B cell (primary cell): ENCODE measurements at regions not wholly inside any gene's neighbourhood (a gene's known extent, or its start where the extent isn't known, plus 50 kb on each side); places are given as distances from the start of the nearest gene placed in this dataset.
A peak's percentile ranks its signal among the peaks of the same experiment; 100 is the strongest.

Experiments used
- ATAC-seq: fragments of 200-7000 bp; cut with Tn5 transposase; one replicate; pipeline ENCODE4 v1.10.0; 2021; ENCODE audit warnings: low read depth, mild to moderate bottlenecking, moderate number of reproducible peaks, moderate library complexity
- CTCF ChIA-PET: fragments of 350-600 bp; sonication (Branson Sonifier 250); formaldehyde crosslinking; loops from one replicate; lab custom pipeline; 2021; ENCODE audit warnings: antibody characterized with exemption, inconsistent platforms; lab: Charles Lee
- POLR2A ChIA-PET: fragments of 350-600 bp; sonication (Branson Sonifier 250); formaldehyde crosslinking; loops from one replicate; lab custom pipeline; 2021; ENCODE audit warnings: antibody characterized with exemption; lab: Charles Lee
- DNase-seq: peaks from one replicate; pipeline ENCODE4 v3.0.0; 2013
- H2AFZ ChIP-seq: 2 replicates; pipeline ENCODE4 v1.6.1; 2012; ENCODE audit warnings: mild to moderate bottlenecking, low read depth, low read length; ENCODE audit not compliant: insufficient read depth, poor library complexity, severe bottlenecking
- H3K27ac ChIP-seq, 2 donors: 1 replicate in 1 of 2; 2 replicates in 1 of 2; pipeline ENCODE4 v1.5.1; 2012 to 2013; ENCODE audit warnings: low read length in 2 of 2, mild to moderate bottlenecking in 2 of 2, moderate library complexity in 1 of 2
- H3K27me3 ChIP-seq, 4 experiments: fragments of 200-600 bp in 1 of 4; sonication (generic) in 1 of 4; replicated peaks in 1 of 4; 1 replicate in 2 of 4; 2 replicates in 2 of 4; pipeline versions ENCODE4 v1.6.1 to v1.7.0; 2013 to 2016; ENCODE audit warnings: low read length in 3 of 4, mild to moderate bottlenecking in 2 of 4, mixed read lengths in 1 of 4, moderate library complexity in 1 of 4; ENCODE audit not compliant: insufficient read depth in 4 of 4, control insufficient read depth in 3 of 4; ENCODE audit errors: control extremely low read depth in 1 of 4
- H3K36me3 ChIP-seq, 2 experiments: replicated peaks in 1 of 2; 1 replicate in 1 of 2; 2 replicates in 1 of 2; pipeline versions ENCODE4 v1.6.1 to v1.7.1; 2013; ENCODE audit warnings: low read length in 1 of 2; ENCODE audit not compliant: insufficient read depth in 2 of 2, control insufficient read depth in 1 of 2; ENCODE audit errors: control extremely low read depth in 1 of 2, extremely low read depth in 1 of 2
- H3K4me1 ChIP-seq, 2 donors: fragments of 200-600 bp in 1 of 2; sonication (generic) in 1 of 2; 1 replicate in 1 of 2; 2 replicates in 1 of 2; pipeline versions ENCODE4 v1.5.1 to v1.6.1; 2013 to 2017; ENCODE audit warnings: low read length in 2 of 2; ENCODE audit not compliant: control insufficient read depth in 2 of 2, insufficient read depth in 2 of 2
- H3K4me2 ChIP-seq: replicated peaks from 2 replicates; pipeline ENCODE3; 2012; ENCODE audit warnings: mild to moderate bottlenecking, low read depth, low read length; ENCODE audit not compliant: poor library complexity, severe bottlenecking
- H3K4me3 ChIP-seq, 5 experiments: fragments of 200-600 bp in 1 of 5; sonication (generic) in 1 of 5; 1 replicate in 3 of 5; 2 replicates in 2 of 5; pipeline versions ENCODE4 v1.5.1 to v1.7.0; 2011 to 2016; ENCODE audit warnings: low read length in 4 of 5, mild to moderate bottlenecking in 4 of 5, low read depth in 2 of 5, control low read depth in 1 of 5, moderate library complexity in 1 of 5; ENCODE audit not compliant: insufficient read depth in 1 of 5; ENCODE audit errors: control extremely low read depth in 1 of 5, extremely low read depth in 1 of 5
- H3K79me2 ChIP-seq: fragments of 200-600 bp; sonication (generic); one replicate; pipeline ENCODE4 v1.6.0; 2016; ENCODE audit warnings: low read length; ENCODE audit not compliant: control insufficient read depth, insufficient read depth
- H3K9ac ChIP-seq: fragments of 200-600 bp; sonication (generic); 2 replicates; pipeline ENCODE4 v1.6.1; 2017; ENCODE audit warnings: mild to moderate bottlenecking, low read length, moderate library complexity
- H3K9me3 ChIP-seq, 3 donors: one replicate each; pipeline versions ENCODE4 v1.6.1 to v1.7.1; 2013; ENCODE audit warnings: low read length in 2 of 3; ENCODE audit not compliant: control insufficient read depth in 2 of 3, insufficient read depth in 1 of 3; ENCODE audit errors: control extremely low read depth in 1 of 3
- H4K20me1 ChIP-seq: 2 replicates; pipeline ENCODE4 v1.6.0; 2012; ENCODE audit warnings: mild to moderate bottlenecking, low read length; ENCODE audit not compliant: insufficient read depth, control insufficient read depth, poor library complexity, severe bottlenecking
- H3K27ac Mint-ChIP-seq: one replicate; pipeline ENCODE4 v1.8.0; 2021; ENCODE audit warnings: mixed read lengths
- H3K27me3 Mint-ChIP-seq: one replicate; pipeline ENCODE4 v1.8.0; 2021; ENCODE audit warnings: mixed read lengths
- H3K4me1 Mint-ChIP-seq: one replicate; pipeline ENCODE4 v1.8.0; 2021; ENCODE audit warnings: mixed read lengths
- H3K4me3 Mint-ChIP-seq: one replicate; pipeline ENCODE4 v1.8.0; 2021; ENCODE audit warnings: mixed read lengths
- H3K9me3 Mint-ChIP-seq: one replicate; pipeline ENCODE4 v1.8.0; 2022; ENCODE audit warnings: mixed read lengths; ENCODE audit not compliant: insufficient read depth
- EZH2 ChIP-seq: IDR thresholded peaks from 2 replicates; pipeline ENCODE4 v1.6.1; 2012; ENCODE audit warnings: borderline replicate concordance, low read depth, mild to moderate bottlenecking, moderate library complexity, low read length; ENCODE audit not compliant: insufficient read depth, poor library complexity, severe bottlenecking
- WGBS: methylation state at CpG from one replicate; pipeline ENCODE4 v1.1.5; 2013; ENCODE audit warnings: missing lambda C conversion rate; ENCODE audit not compliant: insufficient coverage; 5-methylcytosine and 5-hydroxymethylcytosine counted together
- intact Hi-C: fragments of 100-400 bp; cut with micrococcal nuclease; formaldehyde crosslinking; loops from one replicate; pipeline ENCODE4 v1.10.0; 2022
- TF ChIP-seq, protein P1 (sequence below): fragments of 200-600 bp; IDR thresholded peaks from one replicate; pipeline ENCODE4 v1.8.0; 2022; ENCODE audit warnings: antibody characterized with exemption, mild to moderate bottlenecking

DNA sequence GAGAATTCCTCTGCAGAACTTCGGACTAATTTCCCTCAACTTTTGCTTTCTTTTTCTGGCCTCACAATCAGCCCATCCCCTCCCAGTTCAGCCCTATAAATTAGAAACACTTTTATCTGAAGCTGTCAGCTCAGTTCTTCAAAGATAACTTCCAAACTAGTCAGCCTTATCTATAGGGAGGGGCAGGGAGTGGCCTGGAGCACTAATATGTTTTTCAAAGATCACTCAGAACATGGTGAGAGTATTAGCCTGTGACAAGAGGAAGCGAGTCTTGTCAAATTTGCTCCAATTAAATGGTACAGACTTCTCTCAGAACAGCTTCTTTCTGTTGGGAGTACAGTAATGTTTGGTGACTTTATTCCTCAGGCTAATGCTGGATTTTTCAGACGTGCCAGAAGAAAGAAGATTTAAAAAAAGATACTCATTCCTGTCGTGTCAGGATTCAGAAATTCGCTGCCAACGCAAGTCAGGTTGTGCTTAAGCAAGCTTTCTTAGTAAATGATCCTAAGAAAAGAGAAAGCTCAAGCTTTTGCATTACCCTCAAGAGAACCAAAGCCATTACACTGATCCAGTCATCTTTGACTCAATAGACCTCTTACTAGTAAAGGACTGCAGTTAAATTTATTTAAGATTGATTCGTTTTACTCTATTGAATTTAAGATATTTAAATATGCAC is 1033.6 kb downstream of the SLITRK5 start:
- no peaks in the 10 kb centered on the region for H4K20me1 ChIP-seq
- H3K9ac ChIP-seq, result peak overlapping the region; percentile 16
- peak overlapping the region in 1 of 5 experiments; percentile 5 for H3K4me3 ChIP-seq
- no peaks in the 10 kb centered on the region for H3K36me3 ChIP-seq
- ChIA-PET POLR2A (no interaction called here), CTCF (no interaction called here)
- H3K9me3 ChIP-seq, result no peaks in the 10 kb centered on the region
- DNase-seq (no peak), ATAC-seq (no peak)
- no peaks in the 10 kb centered on the region for H3K27me3 Mint-ChIP-seq
- no peak overlapping the region for H3K27ac Mint-ChIP-seq
- peaks cover 0 to 7% of the 10 kb centered on the region in 2 donors for H3K4me1 ChIP-seq
- intact Hi-C loops, result no loop called here
- peak overlapping the region; percentile 39 for H3K4me3 Mint-ChIP-seq
- H3K79me2 ChIP-seq, result no peaks in the 10 kb centered on the region
- WGBS, result 56% methylated on average over 2 of the region's 7 CpGs
- H3K27ac ChIP-seq, result no peak overlapping the region
- peaks cover 12% of the 10 kb centered on the region for H3K4me1 Mint-ChIP-seq
- no peak for TF ChIP-seq EZH2
- TF ChIP-seq, protein P1, sequence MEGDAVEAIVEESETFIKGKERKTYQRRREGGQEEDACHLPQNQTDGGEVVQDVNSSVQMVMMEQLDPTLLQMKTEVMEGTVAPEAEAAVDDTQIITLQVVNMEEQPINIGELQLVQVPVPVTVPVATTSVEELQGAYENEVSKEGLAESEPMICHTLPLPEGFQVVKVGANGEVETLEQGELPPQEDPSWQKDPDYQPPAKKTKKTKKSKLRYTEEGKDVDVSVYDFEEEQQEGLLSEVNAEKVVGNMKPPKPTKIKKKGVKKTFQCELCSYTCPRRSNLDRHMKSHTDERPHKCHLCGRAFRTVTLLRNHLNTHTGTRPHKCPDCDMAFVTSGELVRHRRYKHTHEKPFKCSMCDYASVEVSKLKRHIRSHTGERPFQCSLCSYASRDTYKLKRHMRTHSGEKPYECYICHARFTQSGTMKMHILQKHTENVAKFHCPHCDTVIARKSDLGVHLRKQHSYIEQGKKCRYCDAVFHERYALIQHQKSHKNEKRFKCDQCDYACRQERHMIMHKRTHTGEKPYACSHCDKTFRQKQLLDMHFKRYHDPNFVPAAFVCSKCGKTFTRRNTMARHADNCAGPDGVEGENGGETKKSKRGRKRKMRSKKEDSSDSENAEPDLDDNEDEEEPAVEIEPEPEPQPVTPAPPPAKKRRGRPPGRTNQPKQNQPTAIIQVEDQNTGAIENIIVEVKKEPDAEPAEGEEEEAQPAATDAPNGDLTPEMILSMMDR, result no peak
- peak overlapping the region; percentile 5 for H2AFZ ChIP-seq
- H3K4me2 ChIP-seq, result peak overlapping the region; percentile 37
- peaks cover 6% of the 10 kb centered on the region for H3K9me3 Mint-ChIP-seq
- H3K27me3 ChIP-seq, result no peaks in the 10 kb centered on the region

DNA sequence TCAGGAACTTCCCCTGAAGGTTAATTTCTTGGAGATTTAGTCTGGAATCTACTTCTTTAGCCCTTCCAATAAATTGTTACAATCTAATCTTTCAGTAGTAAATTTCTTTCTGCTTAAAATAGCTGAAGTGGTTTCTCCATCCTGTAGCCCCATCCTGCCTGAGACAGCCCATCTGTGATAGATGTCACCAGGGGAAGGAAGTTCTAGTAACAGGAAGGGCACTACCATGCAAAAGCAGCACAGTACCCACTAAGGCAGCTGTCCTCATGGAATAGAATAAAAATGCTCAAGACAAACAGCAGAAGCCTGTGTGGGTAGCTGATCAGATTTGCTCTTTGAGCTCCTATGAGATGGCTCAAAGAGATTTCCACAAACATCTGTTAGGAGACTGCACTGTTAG is 1036.5 kb downstream of the SLITRK5 start:
- Mint-ChIP-seq H3K27ac (no peak overlapping the region), H3K27me3 (no peaks in the 10 kb centered on the region), H3K4me3 (no peak overlapping the region), H3K9me3 (peaks cover 6% of the 10 kb centered on the region), H3K4me1 (peaks cover 12% of the 10 kb centered on the region)
- no peak overlapping the region for H3K9ac ChIP-seq
- ChIA-PET CTCF (no interaction called here), POLR2A (no interaction called here)
- H3K27me3 ChIP-seq, result no peaks in the 10 kb centered on the region
- no peak for DNase-seq
- ATAC-seq, result no peak
- TF ChIP-seq, protein P1, result no peak
- TF ChIP-seq EZH2, result no peak
- H3K27ac ChIP-seq, result no peak overlapping the region
- H3K36me3 ChIP-seq, result no peaks in the 10 kb centered on the region
- H3K4me1 ChIP-seq, result peaks cover 0 to 7% of the 10 kb centered on the region in 2 donors
- no peaks in the 10 kb centered on the region for H3K9me3 ChIP-seq
- H3K4me2 ChIP-seq, result peak overlapping the region; percentile 20
- H3K4me3 ChIP-seq, result no peak overlapping the region
- intact Hi-C loops, result no loop called here
- H4K20me1 ChIP-seq, result no peaks in the 10 kb centered on the region
- peak overlapping the region; percentile 24 for H2AFZ ChIP-seq
- H3K79me2 ChIP-seq, result no peaks in the 10 kb centered on the region
